GM18867 (cell line): ENCODE measurements at regions not wholly inside any gene's neighbourhood (a gene's known extent, or its start where the extent isn't known, plus 50 kb on each side); places are given as distances from the start of the nearest gene placed in this dataset.

Source experiments
- ATAC-seq: cut with Tn5 transposase; IDR thresholded peaks from one replicate; pipeline ENCODE4 v1.9.1; 2021; ENCODE audit warnings: mild to moderate bottlenecking, moderate library complexity; ENCODE audit not compliant: unreplicated experiment

- ATAC-seq: no peak
Observed at GRCh38 chr11:104464691-104465090, 300.7 kb upstream of the PDGFD start.

DNA sequence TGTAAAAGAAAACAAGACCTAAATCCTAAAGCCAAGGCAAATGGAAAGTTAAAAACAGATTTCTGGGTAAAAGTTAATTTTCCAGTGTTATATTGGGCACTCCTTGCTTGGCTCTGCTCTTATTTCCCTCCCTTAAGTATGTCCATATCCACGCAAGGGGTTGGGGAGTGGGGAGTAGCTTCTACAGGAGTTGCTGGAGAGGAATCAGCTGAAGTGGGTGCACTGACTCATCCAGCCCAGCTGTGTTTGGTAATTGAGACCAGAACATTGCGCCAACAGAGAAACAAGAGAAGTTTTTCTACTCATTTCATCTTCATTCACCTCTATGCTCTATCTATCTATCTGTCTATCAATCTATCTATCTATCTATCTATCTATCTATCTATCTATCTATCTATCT, 298.4 kb upstream of the PDGFD start:
- ATAC-seq: no peak

GRCh38 chr11:104451197-104451893, 287.4 kb upstream of the PDGFD start:
- ATAC-seq: no peak

DNA sequence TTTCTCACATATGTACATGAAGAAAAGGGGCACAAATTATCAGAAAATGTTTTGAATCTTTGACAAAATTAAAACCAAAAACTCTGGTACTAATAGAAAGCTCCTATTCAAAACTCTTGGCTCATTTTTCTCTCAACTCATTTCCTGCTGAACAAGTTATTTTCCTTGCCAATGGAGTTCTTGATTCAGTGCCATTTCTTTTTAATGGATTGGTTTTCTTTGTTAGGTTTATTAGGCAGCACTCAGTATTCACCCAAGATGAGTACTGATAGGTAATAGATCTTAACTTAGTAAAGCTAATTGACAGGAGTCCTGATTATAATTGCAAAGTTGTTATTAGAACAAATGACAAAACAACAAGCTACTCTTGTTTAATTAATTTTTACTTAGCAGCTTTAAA, 279.4 kb upstream of the PDGFD start:
- no peak for ATAC-seq

DNA sequence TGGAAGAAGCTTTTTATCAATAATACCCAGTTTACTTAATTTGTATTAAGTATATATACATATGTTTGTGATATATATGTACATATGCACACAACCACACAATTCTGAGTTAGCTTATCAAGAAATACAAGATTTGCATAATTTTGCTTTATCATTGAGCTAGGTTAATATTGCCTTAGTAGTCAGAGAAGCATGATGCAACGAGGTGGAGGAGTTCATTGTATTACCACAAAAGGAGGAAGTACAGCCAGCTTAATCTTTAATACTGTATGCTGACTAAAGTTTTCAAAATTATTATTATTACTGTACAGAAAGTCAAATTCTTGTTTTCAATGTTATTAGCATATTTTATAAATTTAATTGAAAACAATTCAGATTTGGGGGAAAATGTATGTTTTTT, 278.4 kb upstream of the PDGFD start:
- ATAC-seq: no peak

DNA sequence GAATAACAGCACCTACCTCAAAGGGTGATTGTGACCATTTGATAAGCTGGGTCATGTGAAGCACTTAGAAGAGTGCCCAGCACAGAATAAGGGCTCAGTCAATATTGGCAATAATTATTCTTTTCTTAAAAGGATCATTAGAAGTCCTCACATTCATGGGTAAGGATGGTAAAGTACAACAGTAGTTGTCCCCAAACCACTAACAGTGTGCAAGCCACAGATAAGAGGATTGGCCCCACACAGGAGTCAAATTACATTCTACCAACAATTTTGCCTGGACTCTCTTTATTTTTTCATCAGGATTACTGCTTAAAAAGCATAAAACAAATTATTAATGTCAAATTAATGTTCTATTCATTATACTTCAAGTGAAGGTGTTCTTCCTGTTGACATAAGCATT, 271.5 kb upstream of the PDGFD start:
- ATAC-seq: no peak

DNA sequence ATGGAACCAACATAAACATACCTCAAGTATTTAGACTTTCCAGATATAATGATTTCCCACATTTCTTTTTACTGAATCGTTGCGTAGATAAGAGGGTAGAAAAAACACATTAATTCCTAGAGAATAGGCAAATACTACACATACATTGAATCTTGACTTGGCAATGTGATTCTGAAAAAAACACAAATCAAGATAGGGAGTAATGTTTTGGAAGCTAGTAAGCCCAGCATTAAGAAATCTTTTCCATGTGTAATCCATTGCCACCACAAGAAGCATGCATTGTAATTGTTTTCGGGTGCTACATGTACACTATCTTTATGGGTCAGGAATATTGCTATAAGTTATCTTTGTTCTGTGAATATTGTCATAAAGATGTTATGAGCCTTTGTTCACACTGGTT, 269.8 kb upstream of the PDGFD start:
- ATAC-seq: no peak

DNA sequence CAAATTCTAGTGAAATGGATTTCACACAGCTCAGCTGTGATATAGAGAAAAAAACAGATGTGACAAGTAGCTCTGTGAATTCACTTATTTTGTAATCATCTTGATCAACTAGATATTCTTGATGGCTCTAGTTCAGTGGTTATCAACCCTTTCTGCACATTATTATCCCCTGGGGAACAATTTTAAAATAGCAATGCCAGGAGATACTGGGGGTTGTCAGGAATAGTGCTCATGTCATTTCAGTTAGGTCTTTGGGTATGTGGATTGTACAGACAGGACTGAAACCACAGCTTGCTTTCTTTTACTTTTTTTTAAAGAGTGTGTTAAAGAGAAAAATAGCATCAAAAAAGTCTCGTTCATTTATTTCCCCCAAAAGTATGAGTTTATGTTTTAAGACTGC, 269.0 kb upstream of the PDGFD start:
- ATAC-seq: no peak

GRCh38 chr11:104432526-104432925, 268.6 kb upstream of the PDGFD start:
- no peak for ATAC-seq

- ATAC-seq: no peak
Observed at GRCh38 chr11:104422324-104422944, 258.5 kb upstream of the PDGFD start.

DNA sequence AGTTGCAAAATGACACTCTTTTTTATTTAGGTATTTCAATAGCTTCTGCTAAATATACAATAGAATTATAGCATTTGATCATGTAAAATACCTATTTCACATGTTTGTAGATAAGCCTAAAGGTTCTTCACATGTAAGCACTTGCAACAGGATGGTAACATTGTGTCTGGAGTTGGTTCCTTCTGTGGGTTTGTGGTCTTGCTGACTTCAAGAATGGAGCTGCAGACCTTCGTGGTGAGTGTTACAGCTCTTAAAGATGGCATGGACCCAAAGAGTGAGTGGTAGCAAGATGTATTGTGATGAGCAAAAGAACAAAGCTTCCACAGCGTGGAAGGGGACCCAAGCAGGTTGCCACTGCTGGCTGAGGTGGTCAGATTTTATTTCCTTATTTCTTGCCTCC, 246.4 kb upstream of the PDGFD start:
- ATAC-seq: no peak

- no peak for ATAC-seq
Observed at GRCh38 chr11:104408630-104409029, 244.7 kb upstream of the PDGFD start.

GRCh38 chr11:104405277-104405676, 241.3 kb upstream of the PDGFD start:
- ATAC-seq: no peak

DNA sequence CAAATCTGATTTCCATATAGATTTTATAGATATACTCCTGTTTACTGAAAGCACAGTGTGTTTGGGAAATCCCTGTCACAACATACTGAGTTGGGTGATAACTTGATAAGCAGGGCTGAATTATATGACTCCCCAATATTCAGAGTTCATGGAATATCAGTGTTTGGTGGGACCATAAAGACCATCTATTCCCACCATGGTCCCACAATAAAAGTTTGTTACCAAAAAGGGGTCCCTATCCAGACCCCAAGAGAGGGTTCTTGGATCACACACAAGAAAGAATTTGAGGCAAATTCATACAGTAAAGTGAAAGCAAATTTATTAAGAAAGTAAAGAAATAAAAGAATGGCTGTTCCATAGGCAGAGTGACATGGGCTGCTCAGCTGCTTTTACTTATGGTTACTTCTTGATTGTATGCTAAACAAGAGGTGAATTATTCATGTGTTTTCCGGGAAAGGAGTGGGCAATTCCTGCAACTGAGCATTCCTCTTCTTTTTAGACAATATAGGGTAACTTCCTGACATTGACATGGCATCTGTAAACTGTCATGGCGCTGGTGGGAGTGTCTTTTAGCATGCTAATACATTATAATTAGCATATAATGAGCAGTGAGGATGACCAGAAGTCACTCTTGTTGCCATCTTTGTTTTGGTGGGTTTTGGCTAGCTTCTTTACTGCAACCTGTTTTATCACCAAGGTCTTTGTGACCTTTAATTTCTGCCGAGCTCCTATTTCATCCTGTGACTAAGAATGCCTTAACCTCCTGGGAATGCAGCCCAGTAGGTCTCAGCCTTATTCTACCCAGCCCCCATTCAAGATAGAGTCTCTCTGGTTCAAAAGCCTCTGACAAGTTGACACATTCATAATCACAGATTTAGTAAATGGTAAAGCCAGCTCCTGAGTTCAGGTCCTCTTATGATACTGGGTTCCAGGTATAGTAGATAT, 240.6 kb upstream of the PDGFD start:
- ATAC-seq: no peak

DNA sequence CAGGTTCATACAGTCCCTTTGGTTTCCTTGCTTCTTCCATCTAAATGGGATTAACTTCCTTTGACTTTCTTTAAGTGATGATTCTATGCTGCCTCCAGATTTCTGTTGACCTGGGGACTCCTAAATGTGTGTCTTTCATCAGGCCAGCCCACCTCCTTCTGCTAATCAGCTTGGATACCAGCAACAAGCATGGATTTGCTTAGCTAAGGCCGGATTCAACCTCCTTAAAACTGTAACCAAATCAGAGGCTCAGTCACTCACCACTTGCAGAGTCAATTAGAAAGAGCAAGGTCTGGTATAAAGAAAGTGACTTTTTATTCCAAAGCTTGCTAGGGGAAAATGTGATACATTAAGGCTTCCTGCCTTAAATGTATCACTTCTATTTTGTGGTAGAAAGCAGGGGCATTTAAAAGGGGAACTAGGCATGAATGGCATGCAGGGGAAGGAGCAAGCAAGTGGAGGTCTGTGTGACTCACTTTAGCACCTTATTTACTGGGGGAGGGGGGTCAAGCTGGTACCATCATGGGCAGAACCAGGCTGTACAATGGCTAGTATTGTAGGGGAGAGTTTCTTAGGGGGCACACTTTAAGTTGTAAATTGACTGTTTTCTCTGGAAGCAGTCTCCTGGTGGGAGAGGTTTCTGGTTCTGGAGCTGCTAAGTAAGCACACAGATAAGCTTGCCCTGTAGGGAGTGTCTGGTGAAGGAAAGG, 239.0 kb upstream of the PDGFD start:
- ATAC-seq: peak; percentile 43

GRCh38 chr11:104394508-104394907, 230.6 kb upstream of the PDGFD start:
- no peak for ATAC-seq

GRCh38 chr11:104390651-104391050, 226.7 kb upstream of the PDGFD start:
- ATAC-seq: no peak

GRCh38 chr11:104385884-104386283, 221.9 kb upstream of the PDGFD start:
- ATAC-seq: no peak

GRCh38 chr11:104380358-104380757, 216.4 kb upstream of the PDGFD start:
- no peak for ATAC-seq

GRCh38 chr11:104372111-104372510, 208.2 kb upstream of the PDGFD start:
- no peak for ATAC-seq

- ATAC-seq: peak; percentile 70
Observed at GRCh38 chr11:104370478-104370877, 206.5 kb upstream of the PDGFD start.
